ENCODE measurements at regions not wholly inside any gene's neighbourhood (a gene's known extent, or its start where the extent isn't known, plus 50 kb on each side); places are given as distances from the start of the nearest gene placed in this dataset.

GRCh38 chr2:126437016-126437415, 218.9 kb upstream of the GYPC start:
- TF ChIP-seq POLR2A (IDR thresholded peaks at IDR 0.05), result no peak
- no peak for TF ChIP-seq CTCF (IDR thresholded peaks at IDR 0.05)
- no peak for TF ChIP-seq POLR2AphosphoS5 (IDR thresholded peaks at IDR 0.05)
